Caco-2 (cell line): ENCODE measurements at regions not wholly inside any gene's neighbourhood (a gene's known extent, or its start where the extent isn't known, plus 50 kb on each side); places are given as distances from the start of the nearest gene placed in this dataset.

Source experiments
- BruUV-seq: library from RNA; stranded (reverse); fragments of 400-500 nt; replicated peaks from 2 replicates; lab custom pipeline; 2021; lab: Mats Ljungman, UMichigan
- CTCF ChIA-PET: fragments of 300-600 bp; sonication (Branson Sonifier 250); formaldehyde crosslinking; loops from one replicate; lab custom pipeline; 2022; ENCODE audit warnings: antibody characterized with exemption; lab: Charles Lee
- POLR2A ChIA-PET: fragments of 300-600 bp; sonication (Branson Sonifier 250); formaldehyde crosslinking; loops from one replicate; lab custom pipeline; 2022; ENCODE audit warnings: antibody characterized with exemption; lab: Charles Lee
- DNase-seq, 2 experiments: peaks; one replicate each; pipeline versions ENCODE4 v3.0.0 to v3.0.0-alpha.2; 2020 to 2022
- H3K27me3 ChIP-seq: replicated peaks from 2 replicates; pipeline ENCODE4 v1.6.0; 2011; ENCODE audit warnings: low read length; ENCODE audit not compliant: control insufficient read depth, insufficient read depth
- H3K36me3 ChIP-seq: 2 replicates; pipeline ENCODE4 v1.5.1; 2011; ENCODE audit warnings: low read length; ENCODE audit not compliant: control insufficient read depth, insufficient read depth
- H3K4me1 ChIP-seq: fragments of 250-450 bp; sonication (Bioruptor Pico); 2 replicates; pipeline ENCODE4 v1.5.1; 2020; ENCODE audit warnings: mild to moderate bottlenecking
- H3K4me3 ChIP-seq: 2 replicates; pipeline ENCODE4 v1.5.1; 2011; ENCODE audit warnings: low read depth, mild to moderate bottlenecking, control low read depth, low read length
- H3K9me3 ChIP-seq: fragments of 250-450 bp; sonication (Bioruptor Pico); 2 replicates; pipeline ENCODE4 v1.5.1; 2020; ENCODE audit warnings: mild to moderate bottlenecking, moderate library complexity
- H3K27ac Mint-ChIP-seq: one replicate; pipeline ENCODE4 v1.8.0; 2022; ENCODE audit warnings: mixed read lengths; ENCODE audit not compliant: unreplicated experiment
- H3K27me3 Mint-ChIP-seq: one replicate; pipeline ENCODE4 v1.8.0; 2022; ENCODE audit warnings: mixed read lengths; ENCODE audit not compliant: insufficient read depth, unreplicated experiment
- H3K36me3 Mint-ChIP-seq: one replicate; pipeline ENCODE4 v1.8.0; 2022; ENCODE audit warnings: mild to moderate bottlenecking, mixed read lengths; ENCODE audit not compliant: insufficient read depth, unreplicated experiment
- H3K4me1 Mint-ChIP-seq: one replicate; pipeline ENCODE4 v1.8.0; 2022; ENCODE audit warnings: low read depth, mixed read lengths; ENCODE audit not compliant: unreplicated experiment
- H3K4me3 Mint-ChIP-seq: one replicate; pipeline ENCODE4 v1.8.0; 2022; ENCODE audit warnings: mild to moderate bottlenecking, moderate library complexity, mixed read lengths; ENCODE audit not compliant: unreplicated experiment
- H3K9me3 Mint-ChIP-seq: one replicate; pipeline ENCODE4 v1.8.0; 2022; ENCODE audit warnings: mixed read lengths; ENCODE audit not compliant: unreplicated experiment
- intact Hi-C: fragments of 100-400 bp; cut with micrococcal nuclease; formaldehyde crosslinking; loops from one replicate; pipeline ENCODE4 v1.10.0; 2022; ENCODE audit not compliant: unreplicated experiment
- TF ChIP-seq, protein P1 (sequence below), 2 experiments: fragments of 200-600 bp in 1 of 2; IDR thresholded peaks; 1 replicate in 1 of 2; 2 replicates in 1 of 2; pipeline versions ENCODE4 v1.5.1 to v1.8.0; 2011 to 2022; ENCODE audit warnings: antibody characterized with exemption in 1 of 2, control low read depth in 1 of 2, inconsistent platforms in 1 of 2, low read depth in 1 of 2, low read length in 1 of 2, mild to moderate bottlenecking in 1 of 2, moderate library complexity in 1 of 2; ENCODE audit not compliant: insufficient read depth in 1 of 2, severe bottlenecking in 1 of 2, unreplicated experiment in 1 of 2

- intact Hi-C loops: no loop called here
- DNase-seq: no peak
- CTCF ChIA-PET: no interaction called here
- TF ChIP-seq, protein P1, sequence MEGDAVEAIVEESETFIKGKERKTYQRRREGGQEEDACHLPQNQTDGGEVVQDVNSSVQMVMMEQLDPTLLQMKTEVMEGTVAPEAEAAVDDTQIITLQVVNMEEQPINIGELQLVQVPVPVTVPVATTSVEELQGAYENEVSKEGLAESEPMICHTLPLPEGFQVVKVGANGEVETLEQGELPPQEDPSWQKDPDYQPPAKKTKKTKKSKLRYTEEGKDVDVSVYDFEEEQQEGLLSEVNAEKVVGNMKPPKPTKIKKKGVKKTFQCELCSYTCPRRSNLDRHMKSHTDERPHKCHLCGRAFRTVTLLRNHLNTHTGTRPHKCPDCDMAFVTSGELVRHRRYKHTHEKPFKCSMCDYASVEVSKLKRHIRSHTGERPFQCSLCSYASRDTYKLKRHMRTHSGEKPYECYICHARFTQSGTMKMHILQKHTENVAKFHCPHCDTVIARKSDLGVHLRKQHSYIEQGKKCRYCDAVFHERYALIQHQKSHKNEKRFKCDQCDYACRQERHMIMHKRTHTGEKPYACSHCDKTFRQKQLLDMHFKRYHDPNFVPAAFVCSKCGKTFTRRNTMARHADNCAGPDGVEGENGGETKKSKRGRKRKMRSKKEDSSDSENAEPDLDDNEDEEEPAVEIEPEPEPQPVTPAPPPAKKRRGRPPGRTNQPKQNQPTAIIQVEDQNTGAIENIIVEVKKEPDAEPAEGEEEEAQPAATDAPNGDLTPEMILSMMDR (IDR thresholded peaks at IDR 0.05; ENCODE audit: insufficient read depth in 1 of 2, low read depth in 1 of 2, low read length in 1 of 2, severe bottlenecking in 1 of 2, unreplicated experiment in 1 of 2): no peak
- H3K36me3 Mint-ChIP-seq: no peaks in the 10 kb centered on the region
- no TSS peak for BruUV-seq
- no peak overlapping the region for H3K27ac Mint-ChIP-seq
- H3K4me3 Mint-ChIP-seq: no peak overlapping the region
- H3K4me3 ChIP-seq: no peak overlapping the region
- H3K9me3 ChIP-seq: no peaks in the 10 kb centered on the region
- H3K36me3 ChIP-seq: no peaks in the 10 kb centered on the region
- H3K27me3 Mint-ChIP-seq: peaks cover 3% of the 10 kb centered on the region
- H3K27me3 ChIP-seq: no peaks in the 10 kb centered on the region
- no peaks in the 10 kb centered on the region for H3K4me1 Mint-ChIP-seq
- H3K9me3 Mint-ChIP-seq: no peaks in the 10 kb centered on the region
- no peaks in the 10 kb centered on the region for H3K4me1 ChIP-seq
- POLR2A ChIA-PET: no interaction called here
Observed at GRCh38 chr3:28612232-28612631, 263.6 kb upstream of the AZI2 start.

GRCh38 chr3:28613511-28614106 is 265.0 kb upstream of the AZI2 start:
- Histone ChIP-seq H3K27me3 (no peaks in the 10 kb centered on the region), H3K36me3 (no peaks in the 10 kb centered on the region), H3K4me3 (no peak overlapping the region), H3K4me1 (no peaks in the 10 kb centered on the region), H3K9me3 (no peaks in the 10 kb centered on the region)
- no peak overlapping the region for H3K27ac Mint-ChIP-seq
- no peaks in the 10 kb centered on the region for H3K9me3 Mint-ChIP-seq
- H3K36me3 Mint-ChIP-seq: no peaks in the 10 kb centered on the region
- BruUV-seq: no TSS peak
- TF ChIP-seq, protein P1 (IDR thresholded peaks at IDR 0.05; ENCODE audit: insufficient read depth in 1 of 2, low read depth in 1 of 2, low read length in 1 of 2, severe bottlenecking in 1 of 2, unreplicated experiment in 1 of 2): no peak
- no peak overlapping the region for H3K4me3 Mint-ChIP-seq
- POLR2A ChIA-PET: no interaction called here
- CTCF ChIA-PET: no interaction called here
- no peak for DNase-seq
- H3K27me3 Mint-ChIP-seq: peaks cover 4% of the 10 kb centered on the region
- no peaks in the 10 kb centered on the region for H3K4me1 Mint-ChIP-seq
- intact Hi-C loops: no loop called here

DNA sequence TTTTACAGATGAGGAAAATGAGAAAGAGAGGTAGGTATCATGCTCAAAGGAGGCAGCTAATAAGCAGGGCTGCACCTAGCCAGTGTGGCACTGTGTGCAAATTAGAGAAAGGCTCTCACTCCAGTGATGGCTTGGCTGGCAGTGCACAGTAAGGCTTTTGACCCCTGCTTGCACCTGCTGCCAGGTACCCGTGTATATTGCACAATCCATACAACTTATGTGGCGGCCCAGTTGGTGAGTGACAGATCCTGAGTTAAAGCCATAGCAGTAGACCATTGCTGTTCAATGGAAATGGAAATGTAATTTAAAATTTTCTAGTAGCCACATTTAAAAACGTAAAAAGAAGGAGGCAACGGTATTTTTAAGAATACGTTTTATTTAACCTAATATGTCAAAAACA is 266.4 kb upstream of the AZI2 start:
- Mint-ChIP-seq H3K4me3 (no peak overlapping the region), H3K36me3 (no peaks in the 10 kb centered on the region), H3K9me3 (no peaks in the 10 kb centered on the region), H3K27ac (no peak overlapping the region), H3K27me3 (peaks cover 4% of the 10 kb centered on the region), H3K4me1 (no peaks in the 10 kb centered on the region)
- ChIA-PET CTCF (no interaction called here), POLR2A (no interaction called here)
- no TSS peak for BruUV-seq
- H3K4me3 ChIP-seq: no peak overlapping the region
- no peaks in the 10 kb centered on the region for H3K27me3 ChIP-seq
- no peaks in the 10 kb centered on the region for H3K9me3 ChIP-seq
- no peaks in the 10 kb centered on the region for H3K36me3 ChIP-seq
- intact Hi-C loops: no loop called here
- TF ChIP-seq, protein P1 (IDR thresholded peaks at IDR 0.05; ENCODE audit: insufficient read depth in 1 of 2, low read depth in 1 of 2, low read length in 1 of 2, severe bottlenecking in 1 of 2, unreplicated experiment in 1 of 2): no peak
- no peak for DNase-seq
- no peaks in the 10 kb centered on the region for H3K4me1 ChIP-seq
